K562 (cell line): ENCODE measurements at regions not wholly inside any gene's neighbourhood (a gene's known extent, or its start where the extent isn't known, plus 50 kb on each side); places are given as distances from the start of the nearest gene placed in this dataset.

Source experiments
- ATAC-seq: fragments of 200-7000 bp; cut with Tn5 transposase; 3 replicates; pipeline ENCODE4 v1.9.1; 2020; ENCODE audit warnings: moderate library complexity
- BruUV-seq: library from RNA; stranded (reverse); fragments of 400-500 nt; replicated peaks from 2 replicates; lab custom pipeline; 2021; lab: Mats Ljungman, UMichigan
- CTCF ChIA-PET: fragments of 300-600 bp; formaldehyde crosslinking; extraction: SDS; loops from one replicate; lab custom pipeline; 2021; ENCODE audit warnings: low intra/inter-chr PET ratio; lab: Yijun Ruan, JAX
- POLR2A ChIA-PET: fragments of 300-600, 350-650 bp; sonication (Branson Sonifier 250); formaldehyde crosslinking; extraction: SDS; loops from one replicate; lab custom pipeline; 2021; ENCODE audit warnings: antibody characterized with exemption, inconsistent platforms; lab: Yijun Ruan, JAX
- DNase-seq, 4 experiments: peaks; one replicate each; pipeline versions ENCODE4 v3.0.0 to v3.0.0-alpha.2; 2011 to 2018; ENCODE audit warnings: low spot score in 3 of 4, mixed read lengths in 3 of 4; ENCODE audit errors: extremely low read depth in 1 of 4
- FAIRE-seq: peaks from 2 replicates; lab custom pipeline; 2011; peaks lifted over from hg19 to GRCh38; lab: Jason Lieb, UNC
- H2AFZ ChIP-seq: 2 replicates; pipeline ENCODE4 v1.6.0; 2011; ENCODE audit warnings: low read depth, low read length, control low read depth, inconsistent platforms
- H3K27ac ChIP-seq: fragments of 200-600 bp; 3 replicates; pipeline ENCODE4 v1.8.0; 2011; ENCODE audit warnings: low read depth, mild to moderate bottlenecking, control low read depth, inconsistent platforms, low read length, moderate library complexity, mixed read lengths; ENCODE audit errors: extremely low read depth
- H3K27me3 ChIP-seq, 2 experiments: fragments of 300-600 bp in 1 of 2; 2 replicates in 1 of 2; 3 replicates in 1 of 2; pipeline versions ENCODE4 v1.6.0 to v1.8.0; 2011; ENCODE audit warnings: inconsistent platforms in 2 of 2, low read length in 2 of 2, mild to moderate bottlenecking in 1 of 2, mixed read lengths in 1 of 2, moderate library complexity in 1 of 2; ENCODE audit not compliant: control insufficient read depth in 2 of 2, insufficient read depth in 2 of 2
- H3K36me3 ChIP-seq: fragments of 300-600 bp; 3 replicates; pipeline ENCODE4 v1.8.0; 2011; ENCODE audit warnings: mild to moderate bottlenecking, low read length, inconsistent platforms; ENCODE audit not compliant: control insufficient read depth, insufficient read depth
- H3K4me1 ChIP-seq, 2 experiments: fragments of 200-600 bp in 1 of 2; replicated peaks in 1 of 2; 2 replicates in 1 of 2; 3 replicates in 1 of 2; pipeline versions ENCODE4 v1.5.1 to v1.8.0; 2011; ENCODE audit warnings: inconsistent platforms in 2 of 2, low read length in 2 of 2, mild to moderate bottlenecking in 1 of 2, mixed read lengths in 1 of 2, moderate library complexity in 1 of 2; ENCODE audit not compliant: control insufficient read depth in 2 of 2, insufficient read depth in 2 of 2
- H3K4me2 ChIP-seq: 2 replicates; pipeline ENCODE4 v1.6.1; 2011; ENCODE audit warnings: low read length, control low read depth, inconsistent platforms, mixed read lengths; ENCODE audit not compliant: insufficient read depth
- H3K4me3 ChIP-seq: fragments of 200-600 bp; sonication (generic), shearing (Covaris generic); 2 replicates; pipeline ENCODE4 v1.5.1; 2016; ENCODE audit warnings: control low read depth, inconsistent platforms
- H3K79me2 ChIP-seq: fragments of 200-600 bp; 3 replicates; pipeline ENCODE4 v1.8.0; 2011; ENCODE audit warnings: low read length, inconsistent platforms; ENCODE audit not compliant: control insufficient read depth, insufficient read depth
- H3K9ac ChIP-seq, 2 experiments: 2 replicates each; pipeline versions ENCODE4 v1.6.0 to v1.6.1; 2011; ENCODE audit warnings: low read depth in 2 of 2, low read length in 2 of 2, control low read depth in 1 of 2, inconsistent platforms in 1 of 2, mild to moderate bottlenecking in 1 of 2, mixed read lengths in 1 of 2; ENCODE audit not compliant: insufficient read depth in 1 of 2
- H3K9me1 ChIP-seq: one replicate; pipeline ENCODE4 v1.6.0; 2011; ENCODE audit warnings: inconsistent platforms, mild to moderate bottlenecking, low read length, moderate library complexity; ENCODE audit not compliant: control insufficient read depth, insufficient read depth
- H3K9me3 ChIP-seq: replicated peaks from 2 replicates; pipeline ENCODE4 v1.5.1; 2011; ENCODE audit warnings: low read depth, low read length, inconsistent platforms; ENCODE audit not compliant: control insufficient read depth, insufficient read depth
- H4K20me1 ChIP-seq: replicated peaks from 2 replicates; pipeline ENCODE4 v1.6.1; 2011; ENCODE audit warnings: low read length, inconsistent platforms, mixed read lengths; ENCODE audit not compliant: control insufficient read depth, insufficient read depth
- CC2D1A ChIP-seq: fragments of 450-650 bp; IDR thresholded peaks from 2 replicates; pipeline ENCODE4 v1.6.1; 2017; ENCODE audit warnings: mild to moderate bottlenecking
- E4F1 ChIP-seq: fragments of 250-450 bp; sonication (Bioruptor Pico); IDR thresholded peaks from 2 replicates; pipeline ENCODE4 v1.5.0; 2021; ENCODE audit warnings: mild to moderate bottlenecking, borderline replicate concordance
- IRF2 ChIP-seq: sonication (generic); formaldehyde crosslinking; IDR thresholded peaks from 2 replicates; pipeline ENCODE4 v1.8.1; 2022; ENCODE audit warnings: mild to moderate bottlenecking, missing genetic modification reagents
- PYGO2 ChIP-seq: fragments of 450-650 bp; IDR thresholded peaks from 2 replicates; pipeline ENCODE4 v1.6.1; 2016; ENCODE audit warnings: mild to moderate bottlenecking, missing genetic modification characterization, moderate library complexity, missing compliant biosample characterization
- SMARCA4 ChIP-seq: fragments of 450-650 bp; IDR thresholded peaks from 2 replicates; pipeline ENCODE4 v1.6.1; 2016
- STAT6 ChIP-seq: sonication (generic); formaldehyde crosslinking; IDR thresholded peaks from 2 replicates; pipeline ENCODE4 v1.8.1; 2023; ENCODE audit warnings: mild to moderate bottlenecking, missing genetic modification reagents
- WGBS: fragments of 100-300 bp; shearing (Covaris generic); methylation state at CpG from one replicate; pipeline ENCODE4 v1.1.6; 2016; ENCODE audit warnings: low coverage, mixed read lengths; ENCODE audit not compliant: insufficient coverage; ENCODE audit errors: missing lambda C conversion rate; 5-methylcytosine and 5-hydroxymethylcytosine counted together
- in situ Hi-C: fragments of 300-500 bp; cut with MboI; formaldehyde crosslinking; loops from 4 replicates; pipeline ENCODE4 v1.15.0; 2018; ENCODE audit warnings: inconsistent platforms, mixed read lengths
- intact Hi-C: fragments of 100-400 bp; cut with micrococcal nuclease; formaldehyde crosslinking; loops from 2 replicates; pipeline ENCODE4 v1.14.2; 2022

GRCh38 chr6:94184666-94185464 is 765.5 kb upstream of the EPHA7 start:
- 0% methylated on average over 2 of the region's 2 CpGs for WGBS
- intact Hi-C loops, result no loop called here

More at GRCh38 chr6:94184666-94185464, 765.5 kb upstream of the EPHA7 start:
- ChIA-PET CTCF (no interaction called here), POLR2A (no interaction called here)
- no peaks in the 10 kb centered on the region for H3K36me3 ChIP-seq
- ATAC-seq, result no peak
- H3K4me3 ChIP-seq, result no peak overlapping the region
- BruUV-seq, result no TSS peak
- no peak overlapping the region for H3K4me2 ChIP-seq
- no peak for FAIRE-seq
- TF ChIP-seq IRF2 (CRISPR knock-in tag), result no peak
- TF ChIP-seq E4F1 (CRISPR knock-in tag), result no peak
- no peak for TF ChIP-seq SMARCA4
- no peak for TF ChIP-seq STAT6 (CRISPR knock-in tag)
- no peak for TF ChIP-seq PYGO2 (tag)
- TF ChIP-seq CC2D1A, result no peak
- DNase-seq, result no peak
- in situ Hi-C loops, result no loop called here
- H3K27me3 ChIP-seq, result no peaks in the 10 kb centered on the region
- no peaks in the 10 kb centered on the region for H3K79me2 ChIP-seq
- H3K27ac ChIP-seq, result no peak overlapping the region
- no peaks in the 10 kb centered on the region for H3K9me3 ChIP-seq
- H2AFZ ChIP-seq, result no peak overlapping the region
- no peaks in the 10 kb centered on the region for H4K20me1 ChIP-seq
- H3K4me1 ChIP-seq, result no peaks in the 10 kb centered on the region
- H3K9me1 ChIP-seq, result no peaks in the 10 kb centered on the region
- H3K9ac ChIP-seq, result no peak overlapping the region
